ENCODE measurements at regions not wholly inside any gene's neighbourhood (a gene's known extent, or its start where the extent isn't known, plus 50 kb on each side); places are given as distances from the start of the nearest gene placed in this dataset.

DNA sequence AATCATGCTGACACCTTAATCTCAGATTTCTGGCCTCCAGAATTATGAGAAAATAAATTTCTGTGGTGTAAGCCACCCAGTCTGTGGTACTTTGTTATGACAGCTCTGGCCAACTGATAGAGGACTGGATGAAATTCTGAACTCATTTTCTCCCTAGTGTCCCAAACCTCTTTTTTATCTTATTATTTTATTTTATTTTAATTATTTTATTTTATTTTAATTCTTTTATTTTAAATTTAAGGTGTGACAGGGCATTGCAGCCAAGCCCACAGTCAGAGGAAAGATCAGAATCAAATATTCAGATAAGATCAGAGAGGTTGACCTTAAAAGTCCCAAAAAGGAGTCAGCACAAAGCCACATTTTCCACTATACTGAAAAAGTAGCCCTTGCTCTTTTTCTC, 228.1 kb downstream of the TFEC start:
- TF ChIP-seq, protein P1, sequence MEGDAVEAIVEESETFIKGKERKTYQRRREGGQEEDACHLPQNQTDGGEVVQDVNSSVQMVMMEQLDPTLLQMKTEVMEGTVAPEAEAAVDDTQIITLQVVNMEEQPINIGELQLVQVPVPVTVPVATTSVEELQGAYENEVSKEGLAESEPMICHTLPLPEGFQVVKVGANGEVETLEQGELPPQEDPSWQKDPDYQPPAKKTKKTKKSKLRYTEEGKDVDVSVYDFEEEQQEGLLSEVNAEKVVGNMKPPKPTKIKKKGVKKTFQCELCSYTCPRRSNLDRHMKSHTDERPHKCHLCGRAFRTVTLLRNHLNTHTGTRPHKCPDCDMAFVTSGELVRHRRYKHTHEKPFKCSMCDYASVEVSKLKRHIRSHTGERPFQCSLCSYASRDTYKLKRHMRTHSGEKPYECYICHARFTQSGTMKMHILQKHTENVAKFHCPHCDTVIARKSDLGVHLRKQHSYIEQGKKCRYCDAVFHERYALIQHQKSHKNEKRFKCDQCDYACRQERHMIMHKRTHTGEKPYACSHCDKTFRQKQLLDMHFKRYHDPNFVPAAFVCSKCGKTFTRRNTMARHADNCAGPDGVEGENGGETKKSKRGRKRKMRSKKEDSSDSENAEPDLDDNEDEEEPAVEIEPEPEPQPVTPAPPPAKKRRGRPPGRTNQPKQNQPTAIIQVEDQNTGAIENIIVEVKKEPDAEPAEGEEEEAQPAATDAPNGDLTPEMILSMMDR (conservative IDR thresholded peaks at IDR 0.05; ENCODE audit: low read length): no peak
- TF ChIP-seq EZH2phosphoT487 (IDR thresholded peaks at IDR 0.05; ENCODE audit: borderline replicate concordance, low read depth, low read length): no peak
